Fibroblast of skin of right biceps (primary cell): ENCODE measurements at regions not wholly inside any gene's neighbourhood (a gene's known extent, or its start where the extent isn't known, plus 50 kb on each side); places are given as distances from the start of the nearest gene placed in this dataset.
A peak's percentile ranks its signal among the peaks of the same experiment; 100 is the strongest.

Source experiments
- DNase-seq: peaks from one replicate; pipeline ENCODE4 v3.0.0-alpha.2; 2013

- DNase-seq, result no peak
These were observed 641.2 kb downstream of the CDH26 start for GRCh38 chr20:60599381-60599780.

DNA sequence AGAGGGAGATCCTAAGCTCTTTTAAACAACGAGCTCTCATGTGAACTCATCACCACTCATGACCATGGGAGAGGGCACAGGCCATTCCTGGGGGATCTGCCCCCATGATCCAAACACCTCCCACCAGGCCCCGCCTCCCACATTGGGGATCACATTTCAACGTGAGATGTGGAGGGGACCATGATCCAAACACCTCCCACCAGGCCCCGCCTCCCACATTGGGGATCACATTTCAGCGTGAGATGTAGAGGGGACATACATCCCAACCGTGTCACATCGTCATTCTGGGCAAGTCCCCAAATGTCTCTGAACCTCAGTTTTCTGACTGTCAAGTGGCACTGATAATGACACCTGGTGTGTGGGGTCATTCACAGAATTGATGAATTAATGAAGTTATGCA, 641.8 kb downstream of the CDH26 start:
- DNase-seq, result no peak

- DNase-seq, result no peak
These were observed 628.0 kb upstream of the CDH4 start for GRCh38 chr20:60624066-60624465.

- no peak for DNase-seq
These were observed 624.1 kb upstream of the CDH4 start for GRCh38 chr20:60627751-60628565.

DNA sequence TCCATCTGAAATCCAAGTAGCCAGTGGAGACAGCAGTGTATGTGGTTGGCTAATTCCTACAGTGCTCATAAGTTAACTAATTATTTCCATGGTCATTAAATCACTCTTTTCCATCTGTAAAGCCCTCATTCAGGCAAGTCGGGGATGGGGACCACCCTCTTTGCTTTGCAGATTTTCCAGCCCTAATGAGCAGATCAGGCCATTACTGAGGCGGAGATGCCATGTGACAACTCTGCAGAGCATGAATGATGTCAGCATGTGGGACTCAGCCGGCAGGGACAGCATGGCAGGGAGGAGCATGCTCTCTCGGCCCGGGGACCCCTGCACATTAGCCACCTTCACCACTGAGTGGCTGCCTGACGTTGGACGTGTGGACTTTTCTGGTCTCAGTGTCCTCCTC, 623.3 kb upstream of the CDH4 start:
- no peak for DNase-seq

DNA sequence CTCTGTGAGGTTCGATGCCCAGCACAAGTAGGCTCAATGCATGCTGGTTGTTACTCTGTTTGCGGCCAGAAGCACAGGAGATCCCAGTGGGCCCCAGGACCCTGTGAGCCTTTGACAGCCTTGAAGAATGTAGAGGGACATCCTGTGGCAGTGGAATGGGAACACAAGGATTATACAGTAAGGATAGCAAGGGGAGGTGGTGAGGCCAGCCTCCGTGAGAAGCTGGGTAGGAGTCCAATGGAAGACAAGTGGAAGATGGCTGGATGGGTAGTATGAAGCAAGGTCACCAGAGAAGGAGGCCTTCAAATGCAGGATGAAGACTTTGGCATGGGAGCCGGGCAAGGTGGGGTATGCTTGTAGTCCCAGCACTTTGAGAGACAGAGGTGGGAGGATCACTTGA, 622.9 kb upstream of the CDH4 start:
- DNase-seq, result no peak

- DNase-seq, result no peak
These were observed 621.5 kb upstream of the CDH4 start for GRCh38 chr20:60630609-60631008.

GRCh38 chr20:60631585-60632287, 620.3 kb upstream of the CDH4 start:
- no peak for DNase-seq

DNA sequence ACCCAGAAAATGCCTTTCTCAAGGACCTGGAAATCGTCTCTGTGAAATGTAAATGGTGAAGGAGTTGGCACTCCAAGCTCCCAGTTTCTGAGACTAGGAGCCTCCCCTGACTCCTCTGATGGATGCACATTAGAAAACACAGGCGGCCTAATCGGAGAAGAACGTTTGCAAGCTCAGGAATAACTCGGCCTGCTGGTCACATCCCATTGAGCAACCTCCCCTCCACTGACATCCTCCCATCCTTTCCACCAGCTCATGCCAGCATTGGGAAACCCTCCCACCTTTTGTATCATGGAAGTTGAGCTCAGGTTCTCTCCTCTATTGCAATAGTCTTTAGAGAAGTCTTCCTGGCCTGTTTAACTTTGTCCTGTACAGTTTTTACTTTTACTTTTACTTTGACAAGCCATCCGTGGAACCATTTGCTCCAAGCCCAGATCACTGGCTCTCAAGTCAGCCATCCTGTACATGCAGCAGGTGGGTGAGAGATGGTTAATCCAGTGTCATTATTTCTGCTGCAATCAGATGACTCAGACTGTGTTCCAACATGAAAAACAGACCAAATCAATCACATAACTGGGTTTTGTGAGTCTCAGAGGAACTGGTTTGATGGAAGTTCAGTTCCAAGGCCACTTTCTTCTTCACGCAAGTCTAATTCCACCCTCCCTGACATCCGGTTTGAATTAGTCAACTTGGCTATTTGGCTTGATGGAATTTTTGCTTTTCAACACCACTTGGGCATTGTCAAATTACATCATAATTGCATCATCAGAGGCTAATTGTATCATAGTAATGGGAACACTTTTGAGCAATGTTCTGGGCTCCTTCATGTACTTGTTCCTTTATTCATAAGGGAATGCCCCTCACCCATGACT, 619.4 kb upstream of the CDH4 start:
- peak; percentile 10 for DNase-seq

DNA sequence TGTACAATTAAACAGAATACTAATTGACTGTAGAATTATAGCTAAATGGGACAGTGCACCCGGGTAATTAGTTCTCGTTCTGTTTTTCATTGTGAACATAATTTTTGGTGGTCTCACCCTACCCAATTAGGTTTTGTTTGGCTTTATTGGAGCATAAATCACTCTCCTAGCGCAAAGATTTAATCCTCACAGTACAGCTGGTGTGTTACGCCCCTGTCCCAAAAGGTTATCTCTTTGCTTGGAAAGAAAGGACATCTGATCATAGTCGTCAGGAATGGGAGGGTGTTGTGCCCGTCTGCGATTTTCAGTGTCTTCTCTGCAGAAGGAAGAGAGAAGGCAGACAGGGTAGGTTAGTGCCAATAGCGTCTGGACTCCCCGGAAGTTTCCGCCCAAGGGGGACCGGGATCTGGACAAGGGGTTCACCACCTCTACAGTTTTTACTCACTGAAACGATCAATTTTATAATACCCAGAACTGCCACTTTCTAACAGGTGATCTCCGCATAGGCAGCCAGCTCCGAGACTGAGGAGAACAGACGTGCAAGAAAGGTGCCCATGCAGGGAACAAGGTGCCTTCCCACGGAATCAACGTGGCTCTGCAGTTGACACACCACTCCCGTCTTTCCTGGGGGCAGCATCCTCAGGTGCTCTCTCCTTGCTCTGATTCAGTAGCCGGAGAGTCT, 617.4 kb upstream of the CDH4 start:
- DNase-seq, result no peak

- DNase-seq, result no peak
These were observed 615.6 kb upstream of the CDH4 start for GRCh38 chr20:60636417-60636816.

DNA sequence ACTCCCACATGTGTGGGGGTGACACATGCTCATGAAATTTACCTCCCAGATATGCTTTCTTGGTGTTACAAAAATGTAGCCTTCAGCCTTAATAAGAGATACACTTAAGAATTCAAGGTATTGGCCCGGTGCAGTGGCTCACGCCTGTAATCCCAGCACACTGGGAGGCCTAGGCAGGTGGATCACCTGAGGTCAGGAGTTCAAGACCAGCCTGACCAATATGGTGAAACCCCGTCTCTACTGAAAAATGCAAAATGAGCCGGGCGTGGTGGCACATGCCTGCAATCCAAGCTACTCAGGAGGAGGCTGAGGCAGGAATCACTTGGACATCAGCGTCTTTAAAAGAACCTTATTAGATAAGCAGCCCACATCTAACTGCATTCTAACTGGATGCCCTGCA, 614.3 kb upstream of the CDH4 start:
- no peak for DNase-seq

- DNase-seq, result no peak
These were observed 613.5 kb upstream of the CDH4 start for GRCh38 chr20:60638430-60639098.

DNA sequence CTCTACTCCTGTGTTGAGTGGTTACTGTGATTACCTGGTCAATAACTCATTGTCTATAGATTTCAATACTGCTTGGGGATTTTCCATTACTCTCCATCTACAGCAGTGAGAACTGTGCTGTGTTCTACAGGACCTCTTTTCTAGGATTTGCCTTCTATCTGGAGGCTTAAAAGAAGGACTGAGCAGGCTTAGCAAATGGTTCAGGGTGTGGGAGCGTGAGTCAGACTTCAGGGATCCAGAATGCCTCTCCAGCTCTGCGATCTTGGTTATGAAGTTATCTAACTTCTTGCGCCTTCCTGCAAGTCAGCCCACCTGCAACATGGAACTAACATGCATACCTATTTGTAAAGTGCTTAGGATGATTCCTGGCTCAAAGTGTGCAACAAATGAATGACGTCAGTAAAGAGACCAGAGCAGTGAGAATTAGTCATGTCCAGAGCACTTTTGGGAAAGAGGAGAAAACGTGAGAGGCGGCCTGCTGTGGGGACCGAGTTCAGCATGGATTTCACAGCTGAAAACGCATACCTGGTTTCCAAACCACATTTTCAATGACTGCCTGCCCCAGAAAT, 610.1 kb upstream of the CDH4 start:
- DNase-seq, result no peak

DNA sequence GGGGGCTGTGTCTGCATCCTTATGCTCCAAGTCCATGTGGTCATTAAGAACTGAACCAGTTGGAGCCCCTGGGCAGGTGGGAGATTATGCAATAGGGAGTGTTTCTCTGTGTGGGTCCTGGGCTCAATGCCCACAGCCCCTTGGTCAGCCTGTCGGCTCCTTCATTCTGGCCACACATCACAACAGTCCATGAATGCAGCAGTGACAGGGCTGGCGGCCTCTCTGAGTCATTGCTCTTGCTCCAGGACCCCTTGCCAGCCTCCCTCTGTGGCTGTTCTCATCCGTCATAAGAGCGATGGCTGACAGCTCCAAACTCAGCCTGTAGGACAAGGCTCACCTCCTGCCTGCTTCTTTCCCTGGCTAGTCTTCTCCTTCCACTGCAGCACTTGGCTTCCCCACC, 609.5 kb upstream of the CDH4 start:
- DNase-seq, result no peak

GRCh38 chr20:60648556-60648955, 603.5 kb upstream of the CDH4 start:
- no peak for DNase-seq

GRCh38 chr20:60649541-60649940, 602.5 kb upstream of the CDH4 start:
- DNase-seq, result no peak

- no peak for DNase-seq
These were observed 602.0 kb upstream of the CDH4 start for GRCh38 chr20:60650087-60650486.

DNA sequence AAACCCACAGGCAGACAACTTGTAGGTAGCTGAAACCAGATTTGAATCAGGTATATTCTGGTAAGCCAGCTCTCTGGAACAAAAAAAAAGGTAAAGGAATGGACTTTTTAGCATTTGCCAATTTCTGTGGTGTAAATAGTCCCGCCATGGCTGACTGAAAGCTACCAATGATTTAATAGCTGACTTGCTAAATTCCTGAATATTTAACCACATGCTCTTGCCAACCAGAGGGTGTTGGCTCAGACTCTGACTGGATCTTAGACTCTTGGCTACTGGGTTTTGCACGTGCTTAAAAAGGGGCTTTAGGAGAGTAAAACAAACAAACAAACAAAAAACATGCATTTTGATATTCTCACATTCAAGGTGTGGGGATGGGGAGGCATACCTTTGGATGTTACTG, 600.0 kb upstream of the CDH4 start:
- no peak for DNase-seq

GRCh38 chr20:60652615-60653014, 599.4 kb upstream of the CDH4 start:
- DNase-seq, result no peak

- DNase-seq, result peak; percentile 20
These were observed 598.8 kb upstream of the CDH4 start for GRCh38 chr20:60653111-60653845.
